22Rv1 (cell line): ENCODE measurements at regions not wholly inside any gene's neighbourhood (a gene's known extent, or its start where the extent isn't known, plus 50 kb on each side); places are given as distances from the start of the nearest gene placed in this dataset.

Experiments
- ZFX ChIP-seq: fragments of 450-650 bp; IDR thresholded peaks from 2 replicates; pipeline ENCODE4 v1.6.1; 2017; ENCODE audit warnings: antibody characterized with exemption, borderline replicate concordance
- TF ChIP-seq, protein P1 (sequence below): fragments of 450-650 bp; IDR thresholded peaks from 2 replicates; pipeline ENCODE4 v1.5.1; 2017; ENCODE audit warnings: mild to moderate bottlenecking

DNA sequence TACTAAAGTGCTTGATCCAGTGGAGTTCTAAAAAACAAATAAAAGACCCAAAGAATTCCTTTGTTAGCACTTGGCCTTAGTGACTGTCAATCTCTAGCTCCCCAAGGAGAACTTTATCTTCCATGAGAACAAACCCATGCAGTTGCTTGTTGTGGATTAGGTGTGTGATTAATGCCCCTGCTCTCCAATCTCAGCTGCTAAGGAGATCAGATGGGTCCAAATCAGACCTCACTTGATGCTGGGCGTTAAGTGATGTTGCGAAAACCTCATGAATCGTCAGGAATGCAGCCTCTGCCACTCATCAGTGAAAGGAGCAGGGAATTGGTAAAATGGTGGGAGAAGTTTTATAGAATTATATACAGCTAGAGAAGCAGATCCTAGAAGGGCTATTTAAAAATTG lies 133.7 kb downstream of the DMAC1 start:
- TF ChIP-seq, protein P1, sequence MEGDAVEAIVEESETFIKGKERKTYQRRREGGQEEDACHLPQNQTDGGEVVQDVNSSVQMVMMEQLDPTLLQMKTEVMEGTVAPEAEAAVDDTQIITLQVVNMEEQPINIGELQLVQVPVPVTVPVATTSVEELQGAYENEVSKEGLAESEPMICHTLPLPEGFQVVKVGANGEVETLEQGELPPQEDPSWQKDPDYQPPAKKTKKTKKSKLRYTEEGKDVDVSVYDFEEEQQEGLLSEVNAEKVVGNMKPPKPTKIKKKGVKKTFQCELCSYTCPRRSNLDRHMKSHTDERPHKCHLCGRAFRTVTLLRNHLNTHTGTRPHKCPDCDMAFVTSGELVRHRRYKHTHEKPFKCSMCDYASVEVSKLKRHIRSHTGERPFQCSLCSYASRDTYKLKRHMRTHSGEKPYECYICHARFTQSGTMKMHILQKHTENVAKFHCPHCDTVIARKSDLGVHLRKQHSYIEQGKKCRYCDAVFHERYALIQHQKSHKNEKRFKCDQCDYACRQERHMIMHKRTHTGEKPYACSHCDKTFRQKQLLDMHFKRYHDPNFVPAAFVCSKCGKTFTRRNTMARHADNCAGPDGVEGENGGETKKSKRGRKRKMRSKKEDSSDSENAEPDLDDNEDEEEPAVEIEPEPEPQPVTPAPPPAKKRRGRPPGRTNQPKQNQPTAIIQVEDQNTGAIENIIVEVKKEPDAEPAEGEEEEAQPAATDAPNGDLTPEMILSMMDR = no peak
- TF ChIP-seq ZFX = no peak
